Neural progenitor cell (in vitro differentiated cells): ENCODE measurements at regions not wholly inside any gene's neighbourhood (a gene's known extent, or its start where the extent isn't known, plus 50 kb on each side); places are given as distances from the start of the nearest gene placed in this dataset.

Experiments
- DNase-seq: peaks from one replicate; pipeline ENCODE4 v3.0.0-alpha.2; 2016; ENCODE audit warnings: low spot score
- H2AFZ ChIP-seq: fragments of 200-600 bp; sonication (generic); replicated peaks from 2 replicates; pipeline ENCODE4 v1.6.1; 2016; ENCODE audit warnings: antibody characterized with exemption
- H3F3A ChIP-seq: fragments of 200-600 bp; sonication (generic); 2 replicates; pipeline ENCODE4 v1.6.1; 2016; ENCODE audit warnings: antibody characterized with exemption, low read depth
- H3K27ac ChIP-seq: fragments of 200-600 bp; sonication (generic); 2 replicates; pipeline ENCODE4 v1.5.1; 2016; ENCODE audit warnings: mild to moderate bottlenecking
- H3K27me3 ChIP-seq: fragments of 200-600 bp; sonication (generic); 2 replicates; pipeline ENCODE4 v1.6.1; 2016; ENCODE audit warnings: mild to moderate bottlenecking, moderate library complexity
- H3K36me3 ChIP-seq: fragments of 200-600 bp; sonication (generic); 2 replicates; pipeline ENCODE4 v1.5.1; 2016
- H3K4me1 ChIP-seq: fragments of 200-600 bp; sonication (generic); 2 replicates; pipeline ENCODE4 v1.6.1; 2016; ENCODE audit warnings: mixed run types
- H3K4me2 ChIP-seq: fragments of 200-600 bp; sonication (generic); 2 replicates; pipeline ENCODE4 v1.6.1; 2016
- H3K4me3 ChIP-seq: fragments of 200-600 bp; sonication (generic); 2 replicates; pipeline ENCODE4 v1.5.1; 2016
- H3K79me2 ChIP-seq: fragments of 200-600 bp; sonication (generic); 2 replicates; pipeline ENCODE4 v1.6.1; 2016; ENCODE audit warnings: low read depth
- H3K9ac ChIP-seq: fragments of 200-600 bp; sonication (generic); 2 replicates; pipeline ENCODE4 v1.6.1; 2016
- H3K9me3 ChIP-seq: fragments of 200-600 bp; sonication (generic); 2 replicates; pipeline ENCODE4 v1.5.1; 2016; ENCODE audit warnings: low read depth
- H4K20me1 ChIP-seq: fragments of 200-600 bp; sonication (generic); 2 replicates; pipeline ENCODE4 v1.6.1; 2016; ENCODE audit warnings: low read depth
- H3K27ac Mint-ChIP-seq: 3 replicates; pipeline ENCODE4 v1.8.0; 2021; ENCODE audit warnings: mixed read lengths
- H3K27me3 Mint-ChIP-seq: 2 replicates; pipeline ENCODE4 v1.8.0; 2022; ENCODE audit warnings: low read depth, mild to moderate bottlenecking, inconsistent platforms, moderate library complexity, mixed read lengths; ENCODE audit not compliant: insufficient read depth
- H3K36me3 Mint-ChIP-seq: 3 replicates; pipeline ENCODE4 v1.8.0; 2021; ENCODE audit warnings: mixed read lengths
- H3K4me1 Mint-ChIP-seq: 3 replicates; pipeline ENCODE4 v1.8.0; 2021; ENCODE audit warnings: mixed read lengths
- H3K4me3 Mint-ChIP-seq: 3 replicates; pipeline ENCODE4 v1.8.0; 2021; ENCODE audit warnings: mild to moderate bottlenecking, moderate library complexity, mixed read lengths
- H3K9me3 Mint-ChIP-seq: 3 replicates; pipeline ENCODE4 v1.8.0; 2020; ENCODE audit warnings: mixed read lengths
- CTCF ChIP-seq: fragments of 200-600 bp; sonication (generic); IDR thresholded peaks from 2 replicates; pipeline ENCODE4 v1.5.1; 2017; ENCODE audit warnings: antibody characterized with exemption, mild to moderate bottlenecking
- EZH2 ChIP-seq: fragments of 200-600 bp; sonication (generic); IDR thresholded peaks from 2 replicates; pipeline ENCODE4 v1.6.1; 2017; ENCODE audit warnings: antibody characterized with exemption, mild to moderate bottlenecking, moderate library complexity
- EZH2phosphoT487 ChIP-seq: fragments of 200-600 bp; sonication (generic); IDR thresholded peaks from 2 replicates; pipeline ENCODE4 v1.6.1; 2017; ENCODE audit warnings: antibody characterized with exemption

GRCh38 chr13:39100996-39101738 is 62.9 kb downstream of the NHLRC3 start:
- no peak overlapping the region for H3K4me2 ChIP-seq
- H3K27ac Mint-ChIP-seq: no peak overlapping the region
- no peaks in the 10 kb centered on the region for H3K36me3 Mint-ChIP-seq
- H3K27ac ChIP-seq: no peak overlapping the region
- TF ChIP-seq EZH2phosphoT487 (no peak), EZH2 (no peak), CTCF (no peak)
- H3K4me1 Mint-ChIP-seq: peaks cover 2% of the 10 kb centered on the region
- H3K27me3 ChIP-seq: no peaks in the 10 kb centered on the region
- H3K27me3 Mint-ChIP-seq: no peaks in the 10 kb centered on the region
- no peak overlapping the region for H2AFZ ChIP-seq
- peaks cover 19% of the 10 kb centered on the region for H3K4me1 ChIP-seq
- H3K9me3 ChIP-seq: no peaks in the 10 kb centered on the region
- no peak overlapping the region for H3K4me3 Mint-ChIP-seq
- no peaks in the 10 kb centered on the region for H3K9me3 Mint-ChIP-seq
- no peaks in the 10 kb centered on the region for H4K20me1 ChIP-seq
- H3K4me3 ChIP-seq: no peak overlapping the region
- H3F3A ChIP-seq: peaks cover 7% of the 10 kb centered on the region
- DNase-seq: no peak
- no peaks in the 10 kb centered on the region for H3K79me2 ChIP-seq
- H3K36me3 ChIP-seq: no peaks in the 10 kb centered on the region
- no peak overlapping the region for H3K9ac ChIP-seq

- no peaks in the 10 kb centered on the region for H3K36me3 ChIP-seq
- peaks cover 16% of the 10 kb centered on the region for H3K4me1 ChIP-seq
- H4K20me1 ChIP-seq: no peaks in the 10 kb centered on the region
- H2AFZ ChIP-seq: peak overlapping the region; percentile 86
- no peak overlapping the region for H3K4me2 ChIP-seq
- no peak overlapping the region for H3K4me3 ChIP-seq
- Mint-ChIP-seq H3K4me1 (peaks cover 2% of the 10 kb centered on the region), H3K9me3 (no peaks in the 10 kb centered on the region), H3K27ac (no peak overlapping the region), H3K27me3 (no peaks in the 10 kb centered on the region), H3K36me3 (no peaks in the 10 kb centered on the region), H3K4me3 (no peak overlapping the region)
- TF ChIP-seq EZH2: no peak
- TF ChIP-seq EZH2phosphoT487: no peak
- TF ChIP-seq CTCF: no peak
- peaks cover 7% of the 10 kb centered on the region for H3F3A ChIP-seq
- no peaks in the 10 kb centered on the region for H3K79me2 ChIP-seq
- H3K9ac ChIP-seq: no peak overlapping the region
- H3K9me3 ChIP-seq: no peaks in the 10 kb centered on the region
- DNase-seq: no peak
- H3K27ac ChIP-seq: no peak overlapping the region
- H3K27me3 ChIP-seq: no peaks in the 10 kb centered on the region
Observed at GRCh38 chr13:39102981-39103490, 64.8 kb downstream of the NHLRC3 start.

- no peak overlapping the region for H3K4me3 ChIP-seq
- no peak overlapping the region for H3K4me2 ChIP-seq
- no peak overlapping the region for H3K9ac ChIP-seq
- no peak for DNase-seq
- no peaks in the 10 kb centered on the region for H3K79me2 ChIP-seq
- H3K9me3 ChIP-seq: no peaks in the 10 kb centered on the region
- TF ChIP-seq EZH2: no peak
- TF ChIP-seq EZH2phosphoT487: no peak
- no peak for TF ChIP-seq CTCF
- no peak overlapping the region for H3K27ac ChIP-seq
- no peak overlapping the region for H2AFZ ChIP-seq
- Mint-ChIP-seq H3K4me3 (no peak overlapping the region), H3K27me3 (peaks cover 3% of the 10 kb centered on the region), H3K36me3 (no peaks in the 10 kb centered on the region), H3K4me1 (peaks cover 5% of the 10 kb centered on the region), H3K9me3 (no peaks in the 10 kb centered on the region), H3K27ac (no peak overlapping the region)
- no peaks in the 10 kb centered on the region for H3K36me3 ChIP-seq
- no peaks in the 10 kb centered on the region for H3K27me3 ChIP-seq
- peaks cover 7% of the 10 kb centered on the region for H3F3A ChIP-seq
- H4K20me1 ChIP-seq: no peaks in the 10 kb centered on the region
- peaks cover 14% of the 10 kb centered on the region for H3K4me1 ChIP-seq
Observed at GRCh38 chr13:39105110-39105509, 66.9 kb downstream of the NHLRC3 start.
